SK-MEL-5 (cell line): ENCODE measurements at regions not wholly inside any gene's neighbourhood (a gene's known extent, or its start where the extent isn't known, plus 50 kb on each side); places are given as distances from the start of the nearest gene placed in this dataset.

Experiments used
- DNase-seq: peaks from one replicate; pipeline ENCODE4 v3.0.0-alpha.2; 2016; ENCODE audit warnings: low read depth, low spot score
- in situ Hi-C: cut with HindIII; loops from 2 replicates; pipeline ENCODE4 v1.10.0; 2016; ENCODE audit warnings: low sequenced_read_pairs, high pct_unique_total_duplicates, low pct_unique_long_range_greater_than_20kb

DNA sequence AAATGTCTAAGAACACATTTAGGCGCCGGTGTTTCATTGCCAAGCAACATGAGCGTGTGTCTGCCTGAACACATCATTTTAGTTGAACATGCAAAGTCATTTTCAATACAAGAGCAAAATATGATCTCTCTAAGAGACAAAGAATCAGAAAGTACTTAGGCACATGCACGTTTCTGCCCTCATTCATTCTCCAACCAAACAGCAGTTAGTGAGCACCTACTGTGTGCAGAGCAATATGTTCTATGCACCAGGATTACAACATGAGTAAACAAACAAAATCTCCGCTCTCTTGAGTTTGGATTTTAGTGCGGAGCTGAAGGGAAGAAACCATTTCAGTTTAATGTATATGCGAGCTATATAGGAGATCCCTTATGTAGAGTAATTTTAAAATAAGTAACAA lies 71.6 kb upstream of the KLF6 start:
- in situ Hi-C loops: no loop called here

DNA sequence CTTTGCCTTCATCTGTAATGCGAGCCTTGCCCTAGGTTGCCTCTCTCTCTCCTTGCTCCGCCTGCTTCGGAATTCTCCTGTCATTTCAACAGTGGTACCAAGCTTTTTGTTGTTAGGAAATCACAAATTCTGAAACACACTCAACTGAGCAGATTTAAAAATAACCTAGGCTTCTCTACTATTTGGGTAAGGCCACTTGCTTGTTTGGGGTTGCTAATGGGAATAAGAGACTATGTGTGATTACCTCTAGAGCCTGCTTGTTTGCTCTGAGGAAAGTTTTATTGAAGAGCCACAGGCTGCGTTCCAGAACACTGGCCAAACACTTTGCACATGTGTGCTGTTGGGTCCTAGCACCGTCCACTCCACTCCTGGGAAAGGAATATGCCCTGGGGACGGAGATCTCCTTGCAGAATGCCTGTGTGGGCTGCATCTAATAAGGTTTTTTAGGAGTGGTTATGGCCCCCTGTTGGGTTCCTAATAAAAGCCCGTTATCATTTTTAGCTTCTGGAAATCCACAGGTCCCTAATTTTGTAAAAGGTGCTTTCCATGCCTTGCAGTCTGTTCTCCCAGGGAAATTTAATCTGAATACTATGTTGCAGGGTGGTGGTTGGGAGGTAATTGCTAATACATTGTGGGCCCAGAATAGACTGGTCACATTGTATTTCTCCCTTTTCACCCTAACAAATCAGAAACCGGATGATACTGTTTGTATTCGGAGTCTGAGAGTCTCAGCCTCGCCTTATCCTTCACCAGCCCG lies 68.7 kb upstream of the KLF6 start:
- in situ Hi-C loops: no loop called here
- no peak for DNase-seq

More for the DNA sequence above, 71.6 kb upstream of the KLF6 start:
- DNase-seq: no peak

DNA sequence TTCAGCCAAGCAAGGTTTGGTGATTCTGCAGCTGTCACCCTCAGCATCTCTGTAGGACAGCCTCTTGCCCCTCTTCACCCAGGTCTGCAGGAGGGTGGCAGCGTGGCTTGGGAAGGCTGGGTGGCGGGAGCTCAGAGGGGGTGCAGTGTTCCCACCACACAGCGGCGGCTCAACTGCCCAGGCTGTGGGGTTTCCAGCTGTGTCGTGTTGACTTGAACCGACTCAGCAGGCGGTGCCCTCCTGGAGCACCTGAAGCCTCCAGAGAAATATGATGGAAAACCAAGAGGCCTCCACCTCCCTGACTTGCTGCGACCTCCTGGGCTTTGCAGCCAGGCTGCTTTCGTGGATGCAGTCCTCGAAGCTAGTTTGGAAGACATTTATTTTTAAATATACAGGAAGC lies 68.0 kb upstream of the KLF6 start:
- DNase-seq: no peak
- in situ Hi-C loops: no loop called here

DNA sequence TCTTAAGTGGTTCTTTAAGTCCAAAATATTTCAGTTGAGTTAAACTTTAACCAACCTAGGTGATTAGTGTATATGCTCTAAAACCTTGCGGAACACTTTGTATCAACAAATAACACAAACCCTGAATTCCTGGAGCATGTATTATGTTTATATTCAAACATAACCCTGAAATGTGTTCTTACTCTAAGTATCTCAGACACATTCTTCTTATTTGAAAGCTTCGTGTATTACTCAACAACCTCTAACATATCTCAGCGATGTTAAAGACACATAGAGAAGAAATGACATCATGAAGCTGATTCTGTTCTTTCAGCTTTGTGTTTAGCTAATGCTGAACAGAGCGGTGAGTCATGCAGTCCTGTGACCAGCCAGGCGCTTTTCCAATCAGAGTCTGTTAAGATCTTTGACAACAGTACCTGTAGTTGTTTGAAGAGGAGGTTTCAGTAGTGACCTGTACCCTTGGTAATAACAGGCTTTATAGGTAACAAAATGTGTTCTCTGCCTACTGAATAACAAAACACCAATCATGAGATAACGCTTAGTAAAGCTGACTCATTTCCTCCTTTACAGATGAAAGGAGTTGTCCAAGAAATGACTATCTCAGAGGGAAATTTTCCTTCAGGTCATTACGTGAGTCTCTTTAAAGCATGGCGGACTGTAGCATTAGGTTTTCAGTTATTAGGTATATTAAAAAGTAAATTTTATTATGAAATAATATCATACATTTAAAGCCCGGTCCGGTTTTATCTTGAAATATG lies 67.3 kb upstream of the KLF6 start:
- in situ Hi-C loops: no loop called here
- peak; percentile 90 for DNase-seq

DNA sequence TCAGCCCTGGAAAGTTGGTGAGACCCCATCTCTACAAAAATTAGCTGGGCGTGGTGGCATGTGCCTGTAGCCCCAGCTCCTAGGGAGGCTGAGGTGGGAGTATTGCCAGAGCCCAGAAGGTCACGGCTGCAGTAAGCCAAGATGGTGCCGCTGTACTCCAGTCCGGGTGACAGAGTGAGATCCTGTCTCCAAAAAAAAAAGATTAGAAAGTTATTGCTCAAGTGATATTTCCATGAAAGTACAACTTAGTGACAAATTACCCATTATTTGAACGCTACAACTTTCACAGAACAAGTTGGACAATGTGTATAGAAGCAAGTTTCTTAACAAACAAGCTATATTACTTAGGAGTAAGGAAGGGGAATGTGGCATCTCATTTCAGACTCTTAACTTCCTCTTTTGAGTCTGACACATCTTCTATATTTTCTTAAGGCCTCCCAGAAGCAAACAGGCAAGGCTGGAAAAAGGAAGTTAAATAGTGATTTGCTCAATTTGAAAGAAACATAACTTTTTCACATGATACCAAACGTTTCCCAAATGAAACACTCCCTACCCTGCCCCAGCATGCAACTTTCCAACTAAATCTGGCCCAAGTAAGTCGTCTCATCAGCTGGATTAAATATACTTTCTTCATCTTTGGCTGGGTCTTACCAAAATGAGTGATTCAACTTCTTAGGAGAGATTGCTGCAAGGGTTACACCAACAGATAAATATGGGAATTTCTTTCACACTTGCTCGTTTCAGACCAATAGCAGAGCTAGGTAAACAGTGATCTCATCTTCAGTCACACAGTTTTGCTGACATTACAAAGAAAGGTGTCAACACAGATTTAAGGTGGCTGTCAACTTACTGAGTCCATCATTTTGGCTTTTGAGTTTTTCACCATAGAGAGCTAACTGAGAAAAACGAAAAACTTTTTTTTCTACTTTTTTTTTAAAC lies 66.3 kb upstream of the KLF6 start:
- DNase-seq: no peak
- in situ Hi-C loops: no loop called here

DNA sequence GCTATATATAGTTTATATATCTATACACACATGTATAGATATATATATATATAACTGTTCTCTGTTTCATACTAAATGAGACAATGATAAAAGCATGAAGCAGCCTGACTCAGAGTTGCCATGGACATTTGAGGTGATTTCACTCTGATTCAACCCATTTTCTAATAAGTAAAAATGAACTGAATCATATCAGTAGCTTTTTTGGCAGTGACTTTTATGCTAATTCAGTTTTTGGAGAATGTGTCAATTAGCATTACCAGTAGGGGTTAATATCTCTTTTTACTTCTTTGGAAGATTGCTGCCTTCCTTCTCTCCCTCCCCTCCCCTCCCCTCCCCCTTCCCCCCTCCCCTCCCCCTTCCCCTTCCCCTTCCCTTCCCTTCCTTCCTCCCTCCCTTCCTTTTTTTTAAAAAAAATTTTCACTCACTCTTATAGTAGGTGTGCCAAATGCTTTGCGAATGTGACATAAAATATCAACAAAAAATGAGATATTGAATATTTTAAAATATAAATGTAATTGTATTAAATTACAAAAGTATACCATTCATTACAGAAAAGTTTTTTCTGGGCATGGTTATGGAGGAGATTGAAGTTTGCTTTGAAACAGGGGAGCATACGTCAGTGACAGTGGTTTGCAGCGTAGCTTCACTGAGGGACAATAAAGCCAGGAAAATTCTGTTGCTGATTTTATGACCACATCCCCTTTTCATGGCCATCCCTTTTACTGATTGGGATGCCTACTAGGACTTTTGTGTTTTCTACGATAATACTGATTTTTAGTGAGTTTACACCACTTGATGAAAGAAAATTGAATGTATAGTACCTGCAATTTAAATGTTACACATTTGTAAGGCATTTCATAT lies 64.0 kb upstream of the KLF6 start:
- in situ Hi-C loops: no loop called here
- no peak for DNase-seq

DNA sequence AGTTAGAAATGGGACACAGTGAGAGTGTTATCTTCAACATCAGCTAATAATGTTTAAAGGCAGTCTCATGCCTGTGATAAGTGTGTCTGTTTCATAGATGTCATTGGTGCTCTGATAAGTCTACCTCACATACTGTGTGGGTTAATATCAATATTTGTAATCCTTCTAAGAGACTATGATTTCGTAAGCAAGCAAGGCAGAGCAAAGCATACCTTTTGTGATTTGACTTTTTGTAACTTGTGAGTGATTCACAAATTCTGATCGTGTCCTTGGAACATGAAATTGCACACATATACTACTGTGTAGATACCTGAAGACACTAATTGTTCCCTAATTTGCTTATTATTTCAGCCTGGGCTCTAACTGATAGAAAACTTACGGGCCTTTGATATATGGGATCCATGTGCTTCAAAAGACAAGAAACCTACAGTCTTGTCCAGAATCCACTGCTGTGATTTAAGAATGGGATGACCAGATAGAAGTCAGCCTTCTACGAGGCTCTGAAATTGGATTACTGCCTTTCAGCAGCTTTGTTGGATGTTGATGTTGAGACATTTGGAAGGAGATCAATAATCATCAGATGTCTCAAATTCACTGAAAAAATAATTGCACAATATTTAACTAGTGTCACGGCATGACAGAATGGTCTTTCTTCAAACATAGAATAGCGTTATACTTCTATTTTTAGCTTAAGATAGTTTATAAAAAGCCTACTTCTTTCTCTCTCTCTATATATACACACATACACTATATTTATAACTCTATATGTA lies 63.2 kb upstream of the KLF6 start:
- in situ Hi-C loops: no loop called here
- no peak for DNase-seq

DNA sequence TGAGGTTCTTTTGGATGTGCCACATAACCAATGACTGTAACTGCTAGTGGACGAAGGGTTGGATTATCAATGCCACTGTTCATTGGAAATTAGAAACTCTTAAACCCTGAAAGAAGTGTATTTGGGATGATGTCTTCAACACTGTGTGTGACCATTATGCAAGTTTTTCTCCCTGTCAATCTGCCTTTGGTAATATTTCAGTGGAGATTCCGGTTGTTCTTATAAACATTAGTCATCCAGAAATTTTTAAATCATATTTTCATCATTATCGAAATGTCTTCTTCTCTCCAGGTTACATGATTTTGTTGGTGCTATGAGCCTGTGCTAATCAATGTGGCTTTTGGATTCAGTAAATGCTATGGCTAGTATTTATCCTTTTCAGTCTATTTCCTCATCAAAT lies 61.7 kb upstream of the KLF6 start:
- no peak for DNase-seq
- in situ Hi-C loops: no loop called here

DNA sequence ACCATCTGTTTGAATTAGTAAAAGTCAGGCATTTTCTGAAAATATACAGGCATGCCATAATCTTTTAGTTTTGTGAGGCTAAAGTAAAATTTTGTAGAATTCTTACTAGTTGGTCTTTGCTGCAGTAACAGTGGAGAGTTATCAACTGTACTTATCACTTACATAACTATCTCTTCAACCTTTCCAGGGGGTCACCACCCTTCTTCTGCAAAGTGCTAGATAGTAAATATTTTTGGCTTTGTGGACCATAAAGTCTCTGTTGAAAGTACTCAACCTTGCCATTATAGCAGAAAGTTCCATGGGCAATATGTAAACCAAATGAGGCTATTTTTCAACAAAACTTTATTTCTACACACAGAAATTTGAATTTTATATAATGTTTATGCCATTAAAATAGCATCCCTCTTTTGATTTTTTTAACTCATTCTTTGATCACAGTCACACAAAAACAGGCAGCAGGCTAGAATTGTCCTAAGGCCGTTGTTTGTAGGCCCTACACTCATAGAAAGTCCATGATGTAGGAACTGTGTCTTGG lies 59.5 kb upstream of the KLF6 start:
- no peak for DNase-seq
- in situ Hi-C loops: no loop called here

DNA sequence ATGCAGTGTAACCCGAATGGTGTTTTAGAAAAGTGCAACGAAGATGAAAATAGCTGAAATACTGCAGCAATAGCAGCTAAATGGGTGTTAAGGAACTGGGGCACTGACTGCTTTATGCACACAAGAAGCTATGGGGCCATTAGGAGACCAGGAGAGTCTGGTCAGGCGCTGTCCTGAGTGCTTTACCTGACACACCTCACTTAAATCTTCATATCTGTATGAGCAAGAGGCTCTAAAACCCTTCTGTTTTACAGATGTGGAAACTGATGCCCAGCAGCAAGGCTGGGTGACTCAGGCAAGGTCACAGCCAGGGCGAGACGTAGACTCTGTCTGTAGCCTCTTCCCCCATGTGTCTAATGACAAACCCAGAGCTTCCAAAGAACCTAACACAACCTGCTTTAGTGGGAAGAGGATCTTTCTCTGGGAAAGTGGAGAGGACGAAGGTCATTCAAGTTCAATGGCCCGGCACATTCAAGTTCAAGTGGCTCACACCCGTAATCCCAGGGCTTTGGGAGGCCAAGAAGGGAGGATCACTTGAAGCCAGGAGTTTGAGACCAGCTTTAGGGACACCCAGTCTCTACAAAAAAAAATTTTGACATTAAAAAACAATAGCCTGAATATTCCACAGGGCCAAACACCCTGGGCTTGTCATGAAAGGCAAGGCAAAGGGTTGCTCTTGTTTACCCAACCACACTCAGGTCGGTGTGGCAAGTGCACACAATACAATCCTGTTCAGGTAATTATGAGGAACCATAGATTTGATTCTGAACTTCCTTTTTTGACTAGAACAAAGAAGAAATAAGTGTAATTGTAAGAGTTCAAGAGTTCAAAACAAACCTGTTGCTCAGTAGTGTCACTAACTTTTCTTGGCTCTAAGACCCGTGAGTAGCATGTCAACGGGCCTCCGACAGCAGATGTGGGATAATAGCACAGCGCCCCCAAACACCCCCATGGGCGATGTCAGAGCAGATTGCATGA lies 53.7 kb upstream of the KLF6 start:
- in situ Hi-C loops: no loop called here
- DNase-seq: no peak

DNA sequence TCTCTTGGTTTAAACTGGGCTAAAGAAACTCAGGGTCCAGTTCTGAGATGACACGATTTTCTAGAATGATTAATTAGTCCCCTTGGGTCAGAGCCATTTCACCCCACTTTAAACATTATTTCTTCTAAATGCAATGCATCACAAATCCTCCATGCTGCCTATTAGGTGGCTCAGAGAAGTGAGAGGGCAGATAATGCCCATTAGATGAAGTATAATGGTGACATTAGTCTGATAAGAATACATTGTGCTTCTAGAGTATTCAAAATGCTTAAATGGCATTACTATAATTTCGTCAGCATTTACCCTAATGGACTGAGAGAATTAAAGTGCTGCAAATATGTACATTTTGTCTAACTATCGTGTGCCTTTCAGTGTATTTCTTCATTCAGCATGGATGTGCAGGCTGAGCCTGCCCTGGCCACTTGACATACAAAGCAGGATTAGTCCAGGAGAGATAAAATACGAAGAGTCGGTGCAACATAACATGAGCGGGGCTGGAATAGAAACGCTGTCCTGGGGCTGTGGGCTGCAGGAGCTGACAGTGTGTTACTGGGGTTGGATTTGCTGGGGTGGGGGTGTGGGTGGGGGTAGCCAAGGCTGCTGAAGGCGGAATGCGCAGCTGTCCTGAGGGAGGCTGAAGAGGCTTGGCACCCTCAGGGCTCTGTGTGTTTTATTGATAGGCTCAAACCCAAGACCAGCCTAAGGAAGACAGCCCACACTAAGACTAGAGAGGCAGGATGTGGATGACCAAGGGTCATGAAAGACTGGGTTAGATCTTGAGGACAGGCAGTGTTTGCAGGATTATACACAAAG lies 52.8 kb upstream of the KLF6 start:
- in situ Hi-C loops: no loop called here
- no peak for DNase-seq

DNA sequence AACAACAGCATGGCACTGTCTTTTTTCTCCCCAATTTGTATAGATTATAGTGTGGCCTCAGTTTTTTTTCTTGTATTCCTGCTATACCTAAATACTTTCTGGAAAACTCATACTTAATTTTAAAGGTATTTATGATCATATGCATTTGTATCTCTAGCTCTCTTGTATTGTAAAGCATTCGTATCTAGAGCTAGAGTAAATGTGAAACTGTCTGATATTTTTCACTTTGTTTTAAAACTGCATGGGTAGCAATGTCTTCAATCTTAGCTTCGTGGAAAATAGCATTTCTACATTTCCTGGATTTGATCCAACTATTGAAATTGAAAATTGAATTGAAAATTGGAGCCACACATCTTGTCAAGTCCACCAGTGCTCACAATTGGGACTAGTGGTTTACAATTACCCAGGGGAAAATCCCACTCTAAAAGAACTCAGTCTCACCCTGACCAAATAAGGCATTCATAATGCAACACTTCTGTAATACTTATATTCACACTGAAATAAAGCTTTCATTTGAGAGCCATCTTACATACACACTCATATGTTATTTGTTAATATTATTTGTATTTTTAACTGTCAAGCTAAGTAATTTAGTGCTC lies 51.3 kb upstream of the KLF6 start:
- in situ Hi-C loops: no loop called here
- no peak for DNase-seq

DNA sequence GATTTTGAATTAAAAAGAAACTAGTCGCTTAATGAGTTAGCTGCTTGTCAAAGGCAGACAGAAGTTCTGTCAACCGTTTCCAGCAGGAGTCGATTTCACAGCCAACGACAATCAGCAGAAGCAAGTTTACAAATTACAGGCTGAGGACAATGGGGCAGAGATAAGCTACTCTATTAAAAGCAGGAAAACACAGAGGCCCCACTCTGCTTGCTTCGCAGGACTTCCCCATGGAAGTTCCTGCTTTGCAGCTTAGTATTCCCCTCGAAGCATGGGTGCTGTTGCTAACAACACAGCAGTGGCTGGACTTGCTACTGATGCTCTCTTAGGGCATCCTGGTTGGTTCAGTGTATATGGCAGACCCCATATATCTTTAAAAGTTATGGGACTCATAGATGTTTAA lies 50.8 kb upstream of the KLF6 start:
- no peak for DNase-seq
- in situ Hi-C loops: no loop called here

DNA sequence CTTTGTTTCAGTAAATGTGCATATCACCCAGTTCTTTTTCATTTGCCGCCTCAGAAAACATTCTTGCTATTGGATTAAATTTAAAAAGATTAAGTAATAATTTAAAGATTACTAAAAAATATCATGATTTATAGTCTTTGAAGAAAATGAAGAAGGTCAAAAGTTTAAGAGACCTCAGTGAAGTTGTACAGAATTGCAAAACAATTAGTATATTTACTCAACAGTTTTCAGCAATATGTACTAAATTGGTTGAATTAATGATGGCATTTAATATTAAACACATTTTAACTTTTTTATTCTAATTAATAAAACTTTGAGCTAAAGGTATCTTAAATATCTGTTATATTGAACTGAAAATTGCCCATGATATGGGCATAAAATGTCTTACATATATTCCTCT lies 49.9 kb upstream of the KLF6 start:
- DNase-seq: no peak
- in situ Hi-C loops: no loop called here
